ENCODE measurements at regions not wholly inside any gene's neighbourhood (a gene's known extent, or its start where the extent isn't known, plus 50 kb on each side); places are given as distances from the start of the nearest gene placed in this dataset.

DNA sequence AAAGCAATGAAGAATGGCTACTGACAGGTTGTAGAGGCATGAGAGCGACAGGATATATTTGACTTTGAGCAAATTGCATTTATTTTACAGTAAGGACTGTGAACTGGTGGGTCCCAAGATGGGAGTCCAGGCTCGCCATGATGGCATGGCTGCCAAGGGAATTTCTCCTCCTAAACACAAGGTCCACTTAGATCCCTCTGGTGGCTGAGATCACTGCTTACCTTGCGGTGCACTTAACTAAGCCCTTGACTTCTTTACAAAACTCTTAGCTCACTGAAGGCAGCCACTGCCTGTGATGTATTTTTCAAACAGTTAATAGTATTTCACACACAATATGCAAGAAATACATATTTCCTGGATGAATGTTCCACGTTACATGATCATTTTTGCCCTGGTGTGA, 50.3 kb upstream of the SORBS2 start:
- Mint-ChIP-seq H3K36me3 (no peaks in the 10 kb centered on the region), H3K27me3 (peaks cover 0 to 34% (median 19%) of the 10 kb centered on the region in 5 donors), H3K9me3 (peaks cover 2 to 27% (median 11%) of the 10 kb centered on the region in 11 donors), H3K4me1 (peaks cover 0 to 1% (median 0%) of the 10 kb centered on the region in 7 donors), H3K27ac (no peak overlapping the region), H3K4me3 (no peak overlapping the region)
- DNase-seq (no peak), ATAC-seq (no peak)
- Histone ChIP-seq H3K27ac (ENCODE audit: low read depth, low read length) (no peak overlapping the region), H3K27me3 (ENCODE audit: control insufficient read depth in 2 of 2, insufficient read depth in 2 of 2, low read length in 2 of 2) (no peaks in the 10 kb centered on the region), H3K4me1 (ENCODE audit: control insufficient read depth in 2 of 2, insufficient read depth in 2 of 2, low read length in 2 of 2) (no peaks in the 10 kb centered on the region), H3K36me3 (ENCODE audit: control insufficient read depth in 2 of 3, insufficient read depth in 3 of 3, low read length in 3 of 3) (no peaks in the 10 kb centered on the region), H3K9me3 (ENCODE audit: control insufficient read depth in 2 of 3, low read length in 3 of 3) (peaks cover 0 to 6% (median 0%) of the 10 kb centered on the region in 3 experiments), H3K4me3 (ENCODE audit: low read length) (no peak overlapping the region)
- ChIA-PET CTCF (no interaction called here), POLR2A (no interaction called here)
- intact Hi-C loops (cut with micrococcal nuclease) = no loop called here

DNA sequence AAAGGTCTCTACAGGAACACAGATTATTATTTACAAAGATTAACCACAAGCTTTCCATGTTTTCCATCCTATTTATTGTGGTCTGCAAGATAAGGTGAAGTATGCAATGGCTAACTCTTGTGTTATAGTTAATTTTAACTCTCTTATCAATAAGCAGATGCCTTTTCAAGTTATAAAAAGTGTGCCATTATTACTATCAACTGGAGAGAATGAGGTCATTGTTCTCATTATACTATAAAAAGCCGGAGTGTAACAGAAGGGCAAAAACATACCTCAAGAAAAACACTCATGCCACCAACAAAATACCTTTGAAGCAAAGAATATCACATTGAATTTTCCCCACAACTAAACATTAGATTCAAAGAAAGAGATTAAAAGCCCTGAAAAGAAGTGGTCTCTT, 52.0 kb upstream of the SORBS2 start:
- no peak overlapping the region for H3K27ac ChIP-seq (ENCODE audit: low read depth, low read length)
- Mint-ChIP-seq H3K27me3 (peaks cover 0 to 39% (median 16%) of the 10 kb centered on the region in 5 donors), H3K27ac (no peak overlapping the region), H3K4me3 (no peak overlapping the region), H3K9me3 (peaks cover 0 to 12% (median 5%) of the 10 kb centered on the region in 11 donors), H3K36me3 (no peaks in the 10 kb centered on the region), H3K4me1 (peaks cover 0 to 1% (median 0%) of the 10 kb centered on the region in 7 donors)
- H3K4me3 ChIP-seq (ENCODE audit: low read length) = no peak overlapping the region
- POLR2A ChIA-PET = no interaction called here
- H3K4me1 ChIP-seq (ENCODE audit: control insufficient read depth in 2 of 2, insufficient read depth in 2 of 2, low read length in 2 of 2) = no peaks in the 10 kb centered on the region
- CTCF ChIA-PET = no interaction called here
- intact Hi-C loops (cut with micrococcal nuclease) = no loop called here
- H3K27me3 ChIP-seq (ENCODE audit: control insufficient read depth in 2 of 2, insufficient read depth in 2 of 2, low read length in 2 of 2) = no peaks in the 10 kb centered on the region
- ATAC-seq (no peak), DNase-seq (no peak)
- H3K36me3 ChIP-seq (ENCODE audit: control insufficient read depth in 2 of 3, insufficient read depth in 3 of 3, low read length in 3 of 3) = no peaks in the 10 kb centered on the region
- H3K9me3 ChIP-seq (ENCODE audit: control insufficient read depth in 2 of 3, low read length in 3 of 3) = no peaks in the 10 kb centered on the region

DNA sequence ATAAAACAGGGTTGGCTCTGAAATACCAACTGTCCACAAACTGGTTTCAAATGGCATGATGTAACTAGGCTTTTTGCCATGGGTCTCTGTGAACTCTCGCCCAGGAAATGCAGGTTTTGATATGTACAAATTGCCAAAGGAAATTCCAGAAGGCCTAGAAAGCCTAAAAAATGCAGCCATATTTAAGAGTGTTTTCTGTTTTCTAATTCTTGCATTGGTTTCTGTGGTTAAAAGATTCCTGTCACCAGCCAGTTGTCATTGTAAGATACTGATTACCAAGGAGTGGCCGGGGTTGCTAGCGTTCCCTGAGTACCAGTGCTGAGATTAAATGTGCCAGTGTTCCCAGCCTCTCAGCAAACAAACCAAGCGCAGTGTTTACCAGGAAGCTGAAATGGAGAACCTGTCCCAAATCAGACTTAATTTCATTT, 53.9 kb upstream of the SORBS2 start:
- ChIA-PET CTCF (no interaction called here), POLR2A (no interaction called here)
- Mint-ChIP-seq H3K36me3 (no peaks in the 10 kb centered on the region), H3K9me3 (peaks cover 0 to 2% (median 0%) of the 10 kb centered on the region in 11 donors), H3K27me3 (peaks cover 0 to 25% (median 8%) of the 10 kb centered on the region in 5 donors), H3K27ac (no peak overlapping the region), H3K4me3 (no peak overlapping the region), H3K4me1 (peaks cover 0 to 1% (median 0%) of the 10 kb centered on the region in 7 donors)
- Histone ChIP-seq H3K4me1 (ENCODE audit: control insufficient read depth in 2 of 2, insufficient read depth in 2 of 2, low read length in 2 of 2) (no peaks in the 10 kb centered on the region), H3K9me3 (ENCODE audit: control insufficient read depth in 2 of 3, low read length in 3 of 3) (no peaks in the 10 kb centered on the region), H3K36me3 (ENCODE audit: control insufficient read depth in 2 of 3, insufficient read depth in 3 of 3, low read length in 3 of 3) (no peaks in the 10 kb centered on the region), H3K4me3 (ENCODE audit: low read length) (no peak overlapping the region), H3K27ac (ENCODE audit: low read depth, low read length) (no peak overlapping the region), H3K27me3 (ENCODE audit: control insufficient read depth in 2 of 2, insufficient read depth in 2 of 2, low read length in 2 of 2) (no peaks in the 10 kb centered on the region)
- intact Hi-C loops (cut with micrococcal nuclease) = no loop called here
- no peak for DNase-seq
- no peak for ATAC-seq

DNA sequence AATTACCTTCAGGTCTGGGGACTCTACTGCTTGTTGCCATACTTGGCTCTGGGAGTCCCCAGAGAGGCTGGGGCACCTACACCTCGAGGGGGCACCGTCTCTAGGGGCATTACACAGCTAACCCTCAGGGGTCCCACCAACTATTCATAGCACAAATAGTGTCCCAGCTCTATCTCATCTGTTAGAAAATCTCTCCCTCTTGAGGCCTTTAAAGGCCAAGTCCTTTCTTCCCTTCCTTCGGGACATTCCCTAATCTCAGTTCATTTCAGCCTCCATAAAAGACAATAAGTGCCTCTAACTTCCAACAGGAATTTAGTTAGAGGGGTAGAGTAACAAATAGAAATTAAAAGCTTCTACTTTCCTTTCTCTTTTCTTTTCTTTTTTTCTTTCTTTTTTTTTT, 55.8 kb upstream of the SORBS2 start:
- ChIA-PET CTCF (interaction anchor here (0.6 kb wide), 1 partner anchor 57 kb away, joined by 3 read pairs; no protein-coding TSS in a partner anchor), POLR2A (no interaction called here)
- no peaks in the 10 kb centered on the region for H3K36me3 Mint-ChIP-seq
- H3K27ac ChIP-seq (ENCODE audit: low read depth, low read length) = no peak overlapping the region
- peak overlapping the region in 1 of 9 donors; percentile 2 for H3K27ac Mint-ChIP-seq
- intact Hi-C loops (cut with micrococcal nuclease) = no loop called here
- no peak for DNase-seq
- no peaks in the 10 kb centered on the region for H3K9me3 ChIP-seq (ENCODE audit: control insufficient read depth in 2 of 3, low read length in 3 of 3)
- H3K4me1 ChIP-seq (ENCODE audit: control insufficient read depth in 2 of 2, insufficient read depth in 2 of 2, low read length in 2 of 2) = no peaks in the 10 kb centered on the region
- H3K36me3 ChIP-seq (ENCODE audit: control insufficient read depth in 2 of 3, insufficient read depth in 3 of 3, low read length in 3 of 3) = no peaks in the 10 kb centered on the region
- no peak overlapping the region for H3K4me3 ChIP-seq (ENCODE audit: low read length)
- H3K4me1 Mint-ChIP-seq = no peaks in the 10 kb centered on the region
- peaks cover 0 to 12% (median 8%) of the 10 kb centered on the region in 5 donors for H3K27me3 Mint-ChIP-seq
- no peak for ATAC-seq
- H3K9me3 Mint-ChIP-seq = peaks cover 0 to 2% (median 0%) of the 10 kb centered on the region in 11 donors
- no peaks in the 10 kb centered on the region for H3K27me3 ChIP-seq (ENCODE audit: control insufficient read depth in 2 of 2, insufficient read depth in 2 of 2, low read length in 2 of 2)
- no peak overlapping the region for H3K4me3 Mint-ChIP-seq

DNA sequence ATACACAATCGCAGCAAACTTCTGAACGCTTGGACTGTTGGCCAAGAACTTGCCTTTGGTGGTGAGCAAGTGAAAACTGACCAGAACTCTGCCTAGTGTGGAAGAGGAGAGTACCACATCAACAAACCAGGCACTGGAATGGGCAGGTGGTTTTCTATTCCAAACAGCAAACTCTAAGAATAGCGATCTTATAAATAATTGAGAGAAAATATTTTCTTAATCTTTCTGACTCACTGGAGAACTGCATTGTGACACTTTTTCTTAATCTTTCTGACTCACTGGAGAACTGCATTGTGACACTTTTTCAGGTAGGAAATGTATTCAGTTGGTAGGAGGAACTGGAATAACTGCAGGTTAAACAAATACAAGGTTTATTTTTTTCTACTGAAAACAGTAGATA, 57.0 kb upstream of the SORBS2 start:
- H3K27me3 ChIP-seq (ENCODE audit: control insufficient read depth in 2 of 2, insufficient read depth in 2 of 2, low read length in 2 of 2) = no peaks in the 10 kb centered on the region
- no peak overlapping the region for H3K4me3 ChIP-seq (ENCODE audit: low read length)
- Mint-ChIP-seq H3K36me3 (no peaks in the 10 kb centered on the region), H3K9me3 (peaks cover 0 to 2% (median 0%) of the 10 kb centered on the region in 11 donors), H3K4me3 (no peak overlapping the region), H3K27ac (no peak overlapping the region), H3K27me3 (peaks cover 0 to 9% (median 0%) of the 10 kb centered on the region in 5 donors), H3K4me1 (no peaks in the 10 kb centered on the region)
- POLR2A ChIA-PET = no interaction called here
- H3K4me1 ChIP-seq (ENCODE audit: control insufficient read depth in 2 of 2, insufficient read depth in 2 of 2, low read length in 2 of 2) = no peaks in the 10 kb centered on the region
- ATAC-seq (no peak), DNase-seq (no peak)
- intact Hi-C loops (cut with micrococcal nuclease) = no loop called here
- no peak overlapping the region for H3K27ac ChIP-seq (ENCODE audit: low read depth, low read length)
- no peaks in the 10 kb centered on the region for H3K9me3 ChIP-seq (ENCODE audit: control insufficient read depth in 2 of 3, low read length in 3 of 3)
- CTCF ChIA-PET = no interaction called here
- H3K36me3 ChIP-seq (ENCODE audit: control insufficient read depth in 2 of 3, insufficient read depth in 3 of 3, low read length in 3 of 3) = no peaks in the 10 kb centered on the region

DNA sequence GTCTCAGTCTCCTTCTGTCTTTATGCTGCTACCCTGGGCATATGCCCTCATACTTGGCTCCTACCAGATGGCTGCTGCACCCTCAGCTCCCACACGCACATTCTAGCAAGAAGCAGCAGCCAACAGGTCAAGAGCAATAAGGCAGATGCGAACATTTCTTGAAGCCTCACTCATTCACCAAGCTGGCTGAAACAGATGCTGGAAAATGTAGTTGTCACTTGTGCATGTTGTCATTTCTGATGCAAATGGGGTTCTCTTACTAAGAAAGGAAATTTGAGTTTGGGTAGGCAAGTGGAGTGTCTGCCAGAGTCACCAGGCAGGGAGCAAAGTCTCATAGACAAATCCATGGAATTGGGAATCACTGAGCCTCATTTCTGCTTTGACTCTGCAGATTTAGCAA, 57.4 kb upstream of the SORBS2 start:
- Histone ChIP-seq H3K27me3 (ENCODE audit: control insufficient read depth in 2 of 2, insufficient read depth in 2 of 2, low read length in 2 of 2) (no peaks in the 10 kb centered on the region), H3K9me3 (ENCODE audit: control insufficient read depth in 2 of 3, low read length in 3 of 3) (no peaks in the 10 kb centered on the region), H3K27ac (ENCODE audit: low read depth, low read length) (no peak overlapping the region), H3K36me3 (ENCODE audit: control insufficient read depth in 2 of 3, insufficient read depth in 3 of 3, low read length in 3 of 3) (no peaks in the 10 kb centered on the region), H3K4me1 (ENCODE audit: control insufficient read depth in 2 of 2, insufficient read depth in 2 of 2, low read length in 2 of 2) (no peaks in the 10 kb centered on the region), H3K4me3 (ENCODE audit: low read length) (no peak overlapping the region)
- no peak overlapping the region for H3K27ac Mint-ChIP-seq
- DNase-seq (no peak), ATAC-seq (no peak)
- no peaks in the 10 kb centered on the region for H3K36me3 Mint-ChIP-seq
- H3K9me3 Mint-ChIP-seq = peaks cover 0 to 2% (median 0%) of the 10 kb centered on the region in 11 donors
- H3K4me3 Mint-ChIP-seq = no peak overlapping the region
- H3K27me3 Mint-ChIP-seq = peaks cover 0 to 9% (median 0%) of the 10 kb centered on the region in 5 donors
- H3K4me1 Mint-ChIP-seq = no peaks in the 10 kb centered on the region
- intact Hi-C loops (cut with micrococcal nuclease) = no loop called here
- POLR2A ChIA-PET = no interaction called here
- CTCF ChIA-PET = no interaction called here

DNA sequence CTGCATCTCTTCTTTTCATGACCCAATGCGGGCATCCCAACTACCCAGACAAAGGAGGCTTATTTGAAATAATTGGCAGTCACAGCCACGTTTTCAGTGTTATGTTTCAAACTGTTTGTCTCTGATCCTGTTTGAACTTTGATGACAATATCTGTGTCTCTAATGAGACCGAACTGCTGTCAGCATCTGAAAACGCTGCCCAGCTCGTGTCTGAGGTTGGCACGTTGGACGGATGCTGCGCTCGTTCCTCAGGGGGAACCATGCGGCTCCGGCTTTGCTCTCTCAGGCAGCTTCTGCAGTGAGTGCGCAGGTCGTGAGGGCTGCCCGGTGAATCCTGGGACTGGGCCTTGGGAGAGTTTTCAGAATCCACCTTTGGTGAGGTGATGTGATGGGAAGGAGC, 58.4 kb upstream of the SORBS2 start:
- Histone ChIP-seq H3K27me3 (ENCODE audit: control insufficient read depth in 2 of 2, insufficient read depth in 2 of 2, low read length in 2 of 2) (no peaks in the 10 kb centered on the region), H3K9me3 (ENCODE audit: control insufficient read depth in 2 of 3, low read length in 3 of 3) (no peaks in the 10 kb centered on the region), H3K27ac (ENCODE audit: low read depth, low read length) (no peak overlapping the region), H3K4me1 (ENCODE audit: control insufficient read depth in 2 of 2, insufficient read depth in 2 of 2, low read length in 2 of 2) (no peaks in the 10 kb centered on the region), H3K36me3 (ENCODE audit: control insufficient read depth in 2 of 3, insufficient read depth in 3 of 3, low read length in 3 of 3) (no peaks in the 10 kb centered on the region), H3K4me3 (ENCODE audit: low read length) (no peak overlapping the region)
- Mint-ChIP-seq H3K9me3 (peaks cover 0 to 2% (median 0%) of the 10 kb centered on the region in 11 donors), H3K27ac (no peak overlapping the region), H3K27me3 (peaks cover 0 to 9% (median 3%) of the 10 kb centered on the region in 5 donors), H3K36me3 (no peaks in the 10 kb centered on the region), H3K4me3 (no peak overlapping the region), H3K4me1 (no peaks in the 10 kb centered on the region)
- ChIA-PET CTCF (no interaction called here), POLR2A (no interaction called here)
- no peak for ATAC-seq
- intact Hi-C loops (cut with micrococcal nuclease) = no loop called here
- DNase-seq = no peak
